ENCODE measurements at regions not wholly inside any gene's neighbourhood (a gene's known extent, or its start where the extent isn't known, plus 50 kb on each side); places are given as distances from the start of the nearest gene placed in this dataset.

DNA sequence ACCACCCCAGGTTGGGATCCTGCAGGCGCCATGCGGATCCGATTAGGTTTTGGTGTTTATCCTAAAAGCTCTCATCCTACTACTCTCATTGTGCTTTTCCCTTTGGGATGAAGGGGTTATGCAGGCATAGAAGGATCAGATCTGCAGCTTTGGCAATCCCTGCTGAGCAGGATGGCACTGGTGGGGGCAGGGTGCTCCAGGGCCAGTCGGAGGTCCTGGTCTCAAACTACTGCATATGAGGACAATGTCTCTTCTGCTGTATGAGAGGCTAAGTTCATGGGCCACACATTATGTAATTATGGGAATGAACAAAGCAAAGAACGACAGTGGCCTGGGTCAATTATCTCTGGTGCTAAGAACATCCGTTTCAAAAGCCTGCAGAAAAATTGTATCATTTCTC lies 334.2 kb downstream of the IRX1 start:
- TF ChIP-seq, protein P1, sequence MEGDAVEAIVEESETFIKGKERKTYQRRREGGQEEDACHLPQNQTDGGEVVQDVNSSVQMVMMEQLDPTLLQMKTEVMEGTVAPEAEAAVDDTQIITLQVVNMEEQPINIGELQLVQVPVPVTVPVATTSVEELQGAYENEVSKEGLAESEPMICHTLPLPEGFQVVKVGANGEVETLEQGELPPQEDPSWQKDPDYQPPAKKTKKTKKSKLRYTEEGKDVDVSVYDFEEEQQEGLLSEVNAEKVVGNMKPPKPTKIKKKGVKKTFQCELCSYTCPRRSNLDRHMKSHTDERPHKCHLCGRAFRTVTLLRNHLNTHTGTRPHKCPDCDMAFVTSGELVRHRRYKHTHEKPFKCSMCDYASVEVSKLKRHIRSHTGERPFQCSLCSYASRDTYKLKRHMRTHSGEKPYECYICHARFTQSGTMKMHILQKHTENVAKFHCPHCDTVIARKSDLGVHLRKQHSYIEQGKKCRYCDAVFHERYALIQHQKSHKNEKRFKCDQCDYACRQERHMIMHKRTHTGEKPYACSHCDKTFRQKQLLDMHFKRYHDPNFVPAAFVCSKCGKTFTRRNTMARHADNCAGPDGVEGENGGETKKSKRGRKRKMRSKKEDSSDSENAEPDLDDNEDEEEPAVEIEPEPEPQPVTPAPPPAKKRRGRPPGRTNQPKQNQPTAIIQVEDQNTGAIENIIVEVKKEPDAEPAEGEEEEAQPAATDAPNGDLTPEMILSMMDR (conservative IDR thresholded peaks at IDR 0.05; ENCODE audit: control insufficient read depth, insufficient read depth, low read depth, low read length): no peak
- no peak for DNase-seq (ENCODE audit: low read depth)
- no peak overlapping the region for H3K4me3 ChIP-seq (ENCODE audit: control insufficient read depth, low read depth, low read length)

GRCh38 chr5:3931976-3932375 lies 336.3 kb downstream of the IRX1 start:
- TF ChIP-seq, protein P1 (conservative IDR thresholded peaks at IDR 0.05; ENCODE audit: control insufficient read depth, insufficient read depth, low read depth, low read length): no peak
- H3K4me3 ChIP-seq (ENCODE audit: control insufficient read depth, low read depth, low read length): no peak overlapping the region
- no peak for DNase-seq (ENCODE audit: low read depth)

- DNase-seq (ENCODE audit: low read depth): no peak
- no peak overlapping the region for H3K4me3 ChIP-seq (ENCODE audit: control insufficient read depth, low read depth, low read length)
- TF ChIP-seq, protein P1 (conservative IDR thresholded peaks at IDR 0.05; ENCODE audit: control insufficient read depth, insufficient read depth, low read depth, low read length): no peak
These were observed 337.9 kb downstream of the IRX1 start for GRCh38 chr5:3933536-3933935.

DNA sequence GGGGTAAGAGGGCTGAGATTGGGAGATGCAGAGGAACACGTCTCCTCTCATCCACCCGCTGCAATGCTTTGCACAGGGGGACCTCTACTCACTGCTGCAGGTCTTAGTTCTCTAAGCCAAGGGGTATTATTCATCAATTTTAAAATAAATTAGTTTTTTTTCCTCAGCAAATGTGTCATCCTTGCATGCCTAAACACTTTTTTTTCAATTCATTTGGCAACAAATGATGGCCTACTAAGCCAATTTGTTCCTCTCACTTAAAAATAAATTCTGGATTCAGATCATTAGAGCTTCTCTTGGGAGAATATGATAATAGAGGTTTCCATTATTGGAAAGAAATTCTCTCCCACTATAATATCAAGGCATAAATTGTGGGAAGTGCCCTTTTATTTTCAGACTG lies 338.3 kb downstream of the IRX1 start:
- H3K4me3 ChIP-seq (ENCODE audit: control insufficient read depth, low read depth, low read length): no peak overlapping the region
- no peak for DNase-seq (ENCODE audit: low read depth)
- TF ChIP-seq, protein P1 (conservative IDR thresholded peaks at IDR 0.05; ENCODE audit: control insufficient read depth, insufficient read depth, low read depth, low read length): no peak

DNA sequence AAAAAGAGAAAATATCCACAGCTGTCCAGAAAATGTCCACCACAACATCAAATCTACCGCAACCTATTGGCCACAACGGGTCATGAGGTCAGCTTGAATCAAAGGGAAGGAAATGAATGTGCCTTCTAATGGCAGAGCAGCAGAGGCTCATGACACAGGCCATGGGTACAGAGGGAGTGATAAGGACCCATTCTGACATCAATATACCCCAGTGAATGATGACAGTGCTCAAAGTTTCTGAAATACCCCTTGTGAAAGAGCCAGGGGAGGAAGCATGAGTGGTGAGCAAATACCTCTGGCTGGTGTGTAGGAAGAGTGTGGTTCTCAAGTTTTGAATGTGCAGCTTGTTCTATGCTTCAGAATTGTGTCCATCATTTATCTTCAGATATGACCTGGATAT lies 348.2 kb downstream of the IRX1 start:
- no peak for DNase-seq (ENCODE audit: low read depth)
- H3K4me3 ChIP-seq (ENCODE audit: control insufficient read depth, low read depth, low read length): no peak overlapping the region
- TF ChIP-seq, protein P1 (conservative IDR thresholded peaks at IDR 0.05; ENCODE audit: control insufficient read depth, insufficient read depth, low read depth, low read length): no peak

DNA sequence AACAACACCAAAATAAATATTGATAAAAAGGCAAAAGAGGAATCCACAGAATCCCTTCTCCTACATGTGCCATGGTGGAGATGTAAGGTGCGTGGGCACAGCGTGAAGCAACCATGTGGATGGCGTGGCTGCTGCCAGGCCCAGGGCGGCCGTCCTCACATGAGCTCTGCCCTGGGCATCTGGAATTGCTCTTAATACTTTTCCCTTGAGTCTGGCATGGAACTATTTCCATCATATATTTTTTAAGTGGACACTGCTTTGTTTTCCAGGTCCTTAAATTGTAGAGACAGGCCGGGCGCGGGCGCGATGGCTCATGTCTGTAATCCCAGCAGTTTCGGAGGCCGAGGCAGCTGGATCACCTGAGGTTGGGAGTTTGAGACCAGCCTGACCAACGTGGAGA lies 349.3 kb downstream of the IRX1 start:
- DNase-seq (ENCODE audit: low read depth): no peak
- TF ChIP-seq, protein P1 (conservative IDR thresholded peaks at IDR 0.05; ENCODE audit: control insufficient read depth, insufficient read depth, low read depth, low read length): no peak
- no peak overlapping the region for H3K4me3 ChIP-seq (ENCODE audit: control insufficient read depth, low read depth, low read length)

GRCh38 chr5:3948838-3949237 lies 353.2 kb downstream of the IRX1 start:
- TF ChIP-seq, protein P1 (conservative IDR thresholded peaks at IDR 0.05; ENCODE audit: control insufficient read depth, insufficient read depth, low read depth, low read length): no peak
- no peak overlapping the region for H3K4me3 ChIP-seq (ENCODE audit: control insufficient read depth, low read depth, low read length)

More at GRCh38 chr5:3948838-3949237, 353.2 kb downstream of the IRX1 start:
- no peak for DNase-seq (ENCODE audit: low read depth)
